CD4-positive, alpha-beta T cell treated with Interleukin-15 for 4 hours (primary cell): ENCODE measurements at regions not wholly inside any gene's neighbourhood (a gene's known extent, or its start where the extent isn't known, plus 50 kb on each side); places are given as distances from the start of the nearest gene placed in this dataset.

Experiments used
- DNase-seq: peaks from one replicate; pipeline ENCODE4 v3.0.0-alpha.2; 2020; ENCODE audit warnings: low spot score

DNA sequence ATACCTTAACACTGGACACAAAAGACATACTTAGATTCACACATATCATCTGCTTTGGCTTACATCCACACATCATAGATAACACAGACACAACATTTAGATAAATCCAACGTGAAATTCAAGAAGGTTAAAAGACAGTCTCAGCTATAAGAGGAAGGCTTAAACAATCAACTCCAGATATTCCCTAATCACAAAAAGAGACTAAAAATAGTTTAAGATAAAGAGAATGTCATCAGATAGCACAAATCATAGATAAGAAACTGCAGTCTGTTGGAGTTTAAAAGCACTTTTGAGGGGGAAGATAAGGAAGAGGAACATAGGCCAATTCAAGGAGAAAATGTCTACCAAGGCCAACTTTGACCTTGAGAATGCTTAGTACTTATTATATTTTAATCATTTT is 504.8 kb downstream of the JRKL start:
- DNase-seq, result no peak

DNA sequence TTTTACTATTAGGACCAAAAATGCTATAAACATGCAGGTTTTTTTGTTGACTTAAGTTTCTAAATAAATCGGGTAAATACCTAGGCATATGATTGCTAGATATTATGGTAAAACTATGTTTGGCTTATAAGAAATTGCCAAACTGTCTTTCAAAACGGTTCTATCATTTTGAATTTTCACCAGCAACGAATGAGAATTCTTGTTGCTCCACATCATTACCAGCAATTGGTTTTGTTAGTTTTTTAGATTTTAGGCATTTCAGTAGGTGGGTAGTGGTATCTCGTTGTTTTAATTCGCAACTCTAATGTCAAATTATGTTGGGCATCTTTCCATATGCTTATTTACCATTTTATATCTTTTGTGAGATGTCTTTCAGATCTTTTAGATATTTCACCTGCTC is 510.2 kb downstream of the JRKL start:
- no peak for DNase-seq

- DNase-seq, result no peak
These were observed 515.3 kb downstream of the JRKL start for GRCh38 chr11:96905143-96905542.

DNA sequence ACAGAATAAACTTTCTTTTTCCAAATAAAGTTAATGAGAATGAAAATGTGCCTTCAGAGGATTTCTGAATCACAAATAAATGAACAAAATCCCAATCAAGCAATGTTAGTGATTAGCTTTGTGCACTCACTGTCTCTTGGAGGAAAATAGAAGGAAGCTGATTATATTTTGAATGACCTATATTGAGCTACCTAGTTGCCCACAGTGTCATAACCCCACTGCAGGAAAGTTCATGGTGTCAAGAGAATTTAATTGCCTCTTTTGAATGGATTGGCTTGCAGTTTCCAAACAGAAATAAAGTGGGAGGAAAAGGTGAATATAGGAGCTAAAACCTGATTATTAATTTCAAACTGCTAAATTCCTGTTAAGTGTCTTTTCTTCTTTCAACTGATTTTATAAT is 515.9 kb downstream of the JRKL start:
- no peak for DNase-seq

GRCh38 chr11:96906476-96906875 is 516.7 kb downstream of the JRKL start:
- no peak for DNase-seq

GRCh38 chr11:96925862-96926261 is 536.0 kb downstream of the JRKL start:
- no peak for DNase-seq

DNA sequence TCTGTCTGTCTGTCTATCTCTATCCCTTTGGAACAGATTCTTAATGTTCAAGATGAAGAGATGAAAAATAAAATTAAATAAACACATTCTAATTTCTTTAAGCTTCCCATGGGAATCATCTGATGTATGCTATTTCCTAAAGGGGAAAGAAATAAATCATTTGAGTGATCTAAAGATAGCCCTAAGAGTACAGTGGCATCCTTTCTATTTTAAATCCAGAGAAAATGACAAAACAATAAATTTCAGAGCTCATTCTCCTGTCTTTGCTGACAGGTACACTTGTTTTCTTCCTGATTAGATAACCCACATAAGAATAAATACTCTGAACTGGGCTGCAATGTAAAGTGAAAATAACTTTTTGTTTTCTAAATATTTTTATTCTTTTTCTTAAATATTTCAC is 550.4 kb downstream of the JRKL start:
- DNase-seq, result no peak

GRCh38 chr11:96942855-96943254 is 553.0 kb downstream of the JRKL start:
- no peak for DNase-seq

DNA sequence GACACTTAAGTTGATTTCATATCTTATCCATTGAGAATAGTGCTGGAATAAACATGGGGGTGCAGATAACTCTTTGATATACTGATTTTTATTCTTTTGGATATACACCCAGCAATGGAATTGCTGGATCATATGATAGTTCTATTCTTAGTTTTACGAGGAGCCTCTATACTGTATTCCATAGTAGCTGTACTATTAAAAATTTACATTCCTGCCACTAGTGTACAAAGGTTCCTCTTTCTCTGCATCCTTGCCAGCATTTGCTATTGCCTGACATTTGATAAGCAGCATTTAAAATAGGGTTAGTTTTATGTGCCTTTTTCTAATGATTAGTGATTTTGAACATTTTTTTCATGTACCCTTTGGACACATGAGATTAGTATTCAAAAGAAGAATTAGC is 554.2 kb downstream of the JRKL start:
- no peak for DNase-seq

- no peak for DNase-seq
These were observed 558.3 kb downstream of the JRKL start for GRCh38 chr11:96948066-96948465.

DNA sequence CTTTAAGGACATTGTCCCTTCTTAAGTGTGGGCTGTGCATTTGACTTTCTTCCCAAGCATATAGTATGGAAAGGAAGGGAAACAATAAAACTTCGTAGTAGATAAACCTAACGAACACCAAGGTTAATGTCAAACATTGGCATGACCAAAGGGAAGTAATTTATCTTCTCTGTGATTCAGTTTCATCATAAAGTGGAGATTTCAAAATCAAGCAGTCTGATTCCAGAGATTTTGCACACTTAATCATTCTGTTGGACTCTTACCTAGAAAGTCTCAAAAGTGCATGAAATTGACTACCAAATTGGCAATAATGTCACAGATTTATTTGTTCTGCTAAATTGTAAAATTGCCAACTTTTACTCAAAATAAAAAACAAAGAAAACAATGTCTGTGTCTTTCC is 559.7 kb downstream of the JRKL start:
- no peak for DNase-seq

DNA sequence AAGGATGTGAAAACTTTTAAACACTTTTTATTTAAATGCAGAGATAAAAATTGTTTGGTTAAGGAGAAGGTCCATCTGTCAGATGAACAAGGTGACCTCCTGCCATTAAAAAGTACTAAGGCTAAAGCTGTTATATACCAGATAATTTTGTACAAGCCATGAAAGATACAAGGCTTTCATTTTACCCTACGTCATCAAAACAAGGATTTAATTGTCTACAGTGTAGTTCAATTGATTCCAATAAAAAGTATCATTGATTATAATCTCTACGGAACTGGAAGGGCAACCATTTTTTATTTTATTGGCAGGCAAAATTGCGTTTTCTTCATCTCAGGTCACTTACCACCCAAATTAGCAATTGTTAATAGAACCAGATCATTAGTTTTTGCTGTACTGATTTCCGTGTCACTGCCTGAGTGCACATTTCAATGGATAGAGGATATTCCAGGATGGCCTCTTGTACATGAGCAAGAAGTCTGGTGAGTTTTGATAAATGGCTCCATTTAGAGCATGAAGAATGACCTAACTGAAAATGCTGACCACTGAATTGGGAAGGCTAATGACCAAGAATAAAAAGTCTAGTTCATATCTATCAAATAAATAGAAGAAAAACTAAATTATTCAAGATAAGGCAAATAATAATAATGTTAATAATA is 564.9 kb downstream of the JRKL start:
- DNase-seq, result no peak

- DNase-seq, result no peak
These were observed 570.7 kb downstream of the JRKL start for GRCh38 chr11:96960476-96960875.

DNA sequence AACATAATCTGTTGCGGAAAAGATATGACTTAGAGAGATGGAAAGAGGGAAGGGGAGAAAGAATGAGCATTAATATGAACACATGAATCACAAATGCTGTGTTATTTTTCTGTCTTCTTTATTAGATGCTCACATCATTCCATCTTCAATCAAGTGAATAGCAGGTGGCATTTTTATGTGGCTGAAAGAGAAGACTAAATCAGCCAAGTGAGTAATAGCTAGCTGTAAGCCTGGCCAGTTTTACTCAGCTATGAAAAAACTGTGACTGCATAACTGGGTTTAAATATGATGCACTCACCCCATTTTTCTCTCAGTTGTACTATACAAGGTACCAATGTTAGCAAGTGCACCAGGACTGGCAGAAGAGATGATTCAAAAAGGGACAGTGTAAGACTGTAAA is 571.1 kb downstream of the JRKL start:
- DNase-seq, result no peak

- no peak for DNase-seq
These were observed 572.1 kb downstream of the JRKL start for GRCh38 chr11:96961931-96962330.

DNA sequence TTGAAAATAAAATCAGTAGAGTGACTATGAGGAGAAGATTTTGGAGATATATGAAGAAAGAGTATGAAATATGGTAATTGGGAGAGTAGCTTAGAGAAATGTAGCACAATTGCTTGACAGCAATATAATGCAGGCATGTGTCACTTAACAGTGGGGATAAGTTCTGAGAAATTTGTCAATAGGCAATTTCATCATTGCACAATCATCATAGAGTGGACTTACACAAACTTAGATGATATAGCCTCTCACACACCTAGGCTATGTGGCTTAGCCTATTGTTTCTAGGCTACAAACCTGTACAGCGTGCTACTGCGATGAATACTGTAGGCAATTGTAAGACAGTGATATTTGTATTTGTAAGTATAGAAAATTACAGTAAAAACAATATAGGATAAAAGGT is 573.6 kb downstream of the JRKL start:
- no peak for DNase-seq

GRCh38 chr11:96964661-96965060 is 574.8 kb downstream of the JRKL start:
- no peak for DNase-seq

DNA sequence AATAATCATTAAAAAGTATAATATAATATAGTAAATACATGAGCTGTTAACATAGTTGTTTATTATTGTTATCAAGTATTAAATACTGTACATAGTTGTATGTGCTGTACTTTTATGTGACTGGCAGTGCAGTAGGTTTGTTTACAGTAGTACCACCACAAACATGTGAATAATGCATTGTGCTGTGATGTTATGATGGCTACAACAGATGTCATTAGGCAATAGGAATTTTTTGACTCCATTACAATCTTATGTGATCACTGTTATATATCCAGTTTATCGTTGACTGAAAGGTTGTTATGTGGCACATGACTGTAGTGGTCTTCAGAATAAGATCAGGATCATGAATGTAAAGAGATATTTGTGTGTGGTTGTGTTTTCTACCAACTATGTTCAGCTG is 577.8 kb downstream of the JRKL start:
- DNase-seq, result no peak

DNA sequence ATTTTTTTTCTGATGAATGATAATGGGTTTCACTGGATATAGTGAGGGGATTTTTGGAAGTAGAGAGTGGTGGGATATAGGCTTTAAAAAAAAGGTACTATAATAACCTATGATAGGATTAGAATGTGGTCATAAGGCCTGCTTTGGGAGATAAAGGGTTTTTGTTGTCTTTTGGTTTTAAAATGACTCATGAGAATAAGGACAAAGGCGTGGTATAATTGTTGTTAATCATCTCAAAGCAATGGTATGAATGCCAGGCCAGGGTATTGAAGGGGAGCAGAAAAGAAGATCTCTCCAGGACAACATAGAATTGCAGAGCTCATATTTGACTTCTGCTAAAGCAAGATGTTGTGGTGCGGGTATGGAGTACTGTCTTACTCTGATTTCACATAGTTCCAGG is 579.4 kb downstream of the JRKL start:
- no peak for DNase-seq

DNA sequence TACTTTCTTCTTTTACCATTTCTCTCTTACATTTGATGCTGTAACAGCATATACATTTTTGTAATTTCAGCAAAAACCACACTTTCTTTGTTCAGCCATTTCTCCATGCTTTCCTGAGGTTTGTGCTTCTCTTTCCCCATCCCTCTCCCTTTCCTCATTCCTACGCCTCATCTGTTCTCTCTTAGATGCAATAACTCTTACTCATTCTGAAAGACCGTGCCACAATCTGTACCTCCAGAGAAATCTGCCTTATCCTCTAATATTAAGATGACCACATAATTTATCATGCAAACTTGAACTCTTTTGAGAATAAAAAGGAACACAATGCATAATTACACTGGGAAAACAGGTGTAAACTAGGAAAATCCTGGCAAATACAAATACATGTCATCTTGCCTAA is 588.9 kb downstream of the JRKL start:
- DNase-seq, result no peak

- no peak for DNase-seq
These were observed 596.7 kb downstream of the JRKL start for GRCh38 chr11:96986516-96986915.

- DNase-seq, result no peak
These were observed 601.1 kb downstream of the JRKL start for GRCh38 chr11:96990914-96991313.

- no peak for DNase-seq
These were observed 610.7 kb downstream of the JRKL start for GRCh38 chr11:97000481-97000880.

DNA sequence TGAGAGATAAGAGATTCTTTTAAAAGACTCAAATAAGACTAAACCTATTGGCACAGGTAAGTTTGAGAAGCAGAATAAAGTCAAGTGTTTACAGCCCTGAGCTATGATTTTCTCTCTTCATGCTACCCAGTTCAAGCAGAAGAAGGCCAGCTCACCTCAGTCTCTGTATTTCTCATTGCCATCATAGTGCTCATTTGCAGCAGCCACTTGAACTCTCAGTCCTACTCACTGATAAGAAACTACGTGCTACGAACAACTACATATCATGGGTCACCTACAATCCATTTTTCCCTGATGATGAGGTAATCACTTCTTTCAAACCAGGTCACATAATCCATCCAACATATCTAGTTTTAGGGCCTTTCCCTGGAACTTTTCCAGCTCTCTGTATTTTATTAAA is 617.5 kb downstream of the JRKL start:
- no peak for DNase-seq

- DNase-seq, result no peak
These were observed 619.8 kb downstream of the JRKL start for GRCh38 chr11:97009613-97010012.
